ENCODE measurements at regions not wholly inside any gene's neighbourhood (a gene's known extent, or its start where the extent isn't known, plus 50 kb on each side); places are given as distances from the start of the nearest gene placed in this dataset.

DNA sequence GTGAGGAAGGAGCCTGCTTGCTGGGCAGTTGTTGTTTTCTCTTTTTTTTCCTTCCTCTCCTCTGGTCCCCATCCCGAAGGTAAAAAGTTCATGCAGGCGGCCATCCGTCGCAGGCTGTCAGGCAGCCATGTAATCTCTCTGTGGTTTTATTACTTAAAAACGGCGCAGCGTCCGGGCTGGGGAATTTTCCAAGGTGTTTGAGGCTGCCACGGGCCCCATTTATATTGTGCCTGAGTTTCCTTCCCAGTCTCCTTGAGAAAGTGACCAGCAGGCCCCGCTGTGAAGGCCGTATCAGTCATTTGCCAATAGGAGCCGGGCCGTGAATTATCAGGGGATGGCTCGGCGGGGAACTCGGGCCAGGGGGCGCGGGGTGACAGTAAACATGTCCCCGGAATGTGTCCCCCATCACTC, 289.7 kb downstream of the PBX3 start:
- H3K4me3 Mint-ChIP-seq (ENCODE audit: unreplicated experiment): no peak overlapping the region
- H3K27ac Mint-ChIP-seq (ENCODE audit: low read depth, unreplicated experiment): no peak overlapping the region
- intact Hi-C loops (cut with micrococcal nuclease): no loop called here
- peaks cover 50% of the 10 kb centered on the region for H3K27me3 Mint-ChIP-seq (ENCODE audit: insufficient read depth, unreplicated experiment)
- no peaks in the 10 kb centered on the region for H3K4me1 Mint-ChIP-seq (ENCODE audit: insufficient read depth, unreplicated experiment)
- no peak for DNase-seq (ENCODE audit: unreplicated experiment)
- TF ChIP-seq, protein P1, sequence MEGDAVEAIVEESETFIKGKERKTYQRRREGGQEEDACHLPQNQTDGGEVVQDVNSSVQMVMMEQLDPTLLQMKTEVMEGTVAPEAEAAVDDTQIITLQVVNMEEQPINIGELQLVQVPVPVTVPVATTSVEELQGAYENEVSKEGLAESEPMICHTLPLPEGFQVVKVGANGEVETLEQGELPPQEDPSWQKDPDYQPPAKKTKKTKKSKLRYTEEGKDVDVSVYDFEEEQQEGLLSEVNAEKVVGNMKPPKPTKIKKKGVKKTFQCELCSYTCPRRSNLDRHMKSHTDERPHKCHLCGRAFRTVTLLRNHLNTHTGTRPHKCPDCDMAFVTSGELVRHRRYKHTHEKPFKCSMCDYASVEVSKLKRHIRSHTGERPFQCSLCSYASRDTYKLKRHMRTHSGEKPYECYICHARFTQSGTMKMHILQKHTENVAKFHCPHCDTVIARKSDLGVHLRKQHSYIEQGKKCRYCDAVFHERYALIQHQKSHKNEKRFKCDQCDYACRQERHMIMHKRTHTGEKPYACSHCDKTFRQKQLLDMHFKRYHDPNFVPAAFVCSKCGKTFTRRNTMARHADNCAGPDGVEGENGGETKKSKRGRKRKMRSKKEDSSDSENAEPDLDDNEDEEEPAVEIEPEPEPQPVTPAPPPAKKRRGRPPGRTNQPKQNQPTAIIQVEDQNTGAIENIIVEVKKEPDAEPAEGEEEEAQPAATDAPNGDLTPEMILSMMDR (IDR thresholded peaks at IDR 0.05; ENCODE audit: unreplicated experiment): no peak
- no TSS peak for BruUV-seq (replicated peaks)
- ChIA-PET CTCF (interaction anchor here (0.7 kb wide), 1 partner anchor 617 kb away, joined by 3 read pairs; no protein-coding TSS in a partner anchor), POLR2A (no interaction called here)
- H3K36me3 Mint-ChIP-seq (ENCODE audit: insufficient read depth, unreplicated experiment): no peaks in the 10 kb centered on the region
- H3K9me3 Mint-ChIP-seq (ENCODE audit: unreplicated experiment): peaks cover 5% of the 10 kb centered on the region

DNA sequence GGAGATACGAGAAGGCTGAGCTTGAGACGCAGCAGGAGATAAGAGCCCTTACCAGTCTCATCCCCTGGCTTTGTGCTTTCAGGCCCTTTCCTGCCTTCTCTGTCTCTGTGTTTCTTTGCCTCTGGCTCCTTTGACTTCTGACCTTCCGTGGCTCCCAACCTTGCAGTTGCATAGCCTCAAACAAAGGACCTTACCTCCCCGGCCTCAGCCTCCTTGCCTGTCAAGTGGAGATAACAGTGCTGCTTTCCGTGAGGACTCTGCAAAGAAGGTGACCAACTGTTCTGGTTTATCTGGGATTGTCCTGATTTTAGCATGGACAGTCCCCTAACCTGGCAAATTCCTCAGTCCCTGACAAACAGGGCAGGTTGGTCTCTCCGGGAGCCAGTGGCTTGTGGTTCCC, 287.8 kb upstream of the MVB12B start:
- H3K27me3 Mint-ChIP-seq (ENCODE audit: insufficient read depth, unreplicated experiment): peaks cover 59% of the 10 kb centered on the region
- ChIA-PET CTCF (no interaction called here), POLR2A (no interaction called here)
- TF ChIP-seq, protein P1 (IDR thresholded peaks at IDR 0.05; ENCODE audit: unreplicated experiment): no peak
- H3K27ac Mint-ChIP-seq (ENCODE audit: low read depth, unreplicated experiment): no peak overlapping the region
- no TSS peak for BruUV-seq (replicated peaks)
- H3K36me3 Mint-ChIP-seq (ENCODE audit: insufficient read depth, unreplicated experiment): no peaks in the 10 kb centered on the region
- no peak overlapping the region for H3K4me3 Mint-ChIP-seq (ENCODE audit: unreplicated experiment)
- DNase-seq (ENCODE audit: unreplicated experiment): no peak
- intact Hi-C loops (cut with micrococcal nuclease): no loop called here
- no peaks in the 10 kb centered on the region for H3K4me1 Mint-ChIP-seq (ENCODE audit: insufficient read depth, unreplicated experiment)
- no peaks in the 10 kb centered on the region for H3K9me3 Mint-ChIP-seq (ENCODE audit: unreplicated experiment)

DNA sequence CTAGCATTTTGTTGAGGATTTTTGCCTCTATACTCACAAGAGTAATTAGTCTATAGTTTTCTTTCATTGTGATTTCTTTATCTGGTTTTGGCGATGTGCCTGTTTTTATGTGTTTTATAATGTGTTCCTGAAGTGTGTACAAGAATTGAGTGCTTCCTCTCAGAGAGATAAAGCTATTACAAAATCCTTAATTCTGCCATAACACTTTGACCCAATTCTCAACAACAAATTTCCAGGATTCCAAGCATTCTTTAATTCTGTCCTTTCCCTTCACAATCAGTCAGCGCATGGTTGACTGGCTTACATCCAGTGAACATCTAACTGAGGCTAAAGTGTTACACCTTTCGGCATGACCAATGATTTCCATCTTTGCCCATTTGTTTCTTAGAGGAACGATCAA, 282.9 kb upstream of the MVB12B start:
- no TSS peak for BruUV-seq (replicated peaks)
- peaks cover 56% of the 10 kb centered on the region for H3K27me3 Mint-ChIP-seq (ENCODE audit: insufficient read depth, unreplicated experiment)
- POLR2A ChIA-PET: no interaction called here

DNA sequence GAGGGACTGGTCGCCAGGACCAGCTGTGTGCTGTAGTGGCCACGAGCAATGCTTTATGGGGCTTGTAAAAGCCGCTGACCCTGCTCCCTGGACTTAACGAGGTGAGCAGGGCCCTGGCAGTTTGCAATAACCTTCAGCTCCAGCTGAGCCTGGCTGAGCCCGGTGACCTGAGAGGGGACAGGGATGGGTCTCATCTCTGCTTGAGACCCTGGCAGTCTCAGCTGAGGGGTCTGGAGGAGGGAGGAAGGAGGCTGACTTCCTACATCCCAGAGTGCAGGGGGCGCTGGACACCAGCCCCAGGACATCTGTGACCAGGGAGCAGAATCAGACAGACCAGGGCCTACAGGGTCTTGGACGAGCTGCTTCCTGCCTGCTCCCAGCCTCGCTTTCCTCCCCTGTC, 277.5 kb upstream of the MVB12B start:
- H3K36me3 Mint-ChIP-seq (ENCODE audit: insufficient read depth, unreplicated experiment): no peaks in the 10 kb centered on the region
- ChIA-PET CTCF (interaction anchor here (0.6 kb wide), 1 partner anchor 75 kb away, joined by 3 read pairs; no protein-coding TSS in a partner anchor), POLR2A (no interaction called here)
- intact Hi-C loops (cut with micrococcal nuclease): no loop called here
- TF ChIP-seq, protein P1 (IDR thresholded peaks at IDR 0.05; ENCODE audit: unreplicated experiment): no peak
- no peaks in the 10 kb centered on the region for H3K4me1 Mint-ChIP-seq (ENCODE audit: insufficient read depth, unreplicated experiment)
- peaks cover 36% of the 10 kb centered on the region for H3K27me3 Mint-ChIP-seq (ENCODE audit: insufficient read depth, unreplicated experiment)
- H3K9me3 Mint-ChIP-seq (ENCODE audit: unreplicated experiment): no peaks in the 10 kb centered on the region
- H3K4me3 Mint-ChIP-seq (ENCODE audit: unreplicated experiment): no peak overlapping the region
- BruUV-seq (replicated peaks): no TSS peak
- no peak for DNase-seq (ENCODE audit: unreplicated experiment)
- H3K27ac Mint-ChIP-seq (ENCODE audit: low read depth, unreplicated experiment): no peak overlapping the region

More for the DNA sequence above, 282.9 kb upstream of the MVB12B start:
- no peaks in the 10 kb centered on the region for H3K9me3 Mint-ChIP-seq (ENCODE audit: unreplicated experiment)
- DNase-seq (ENCODE audit: unreplicated experiment): no peak
- TF ChIP-seq, protein P1 (IDR thresholded peaks at IDR 0.05; ENCODE audit: unreplicated experiment): no peak
- no peak overlapping the region for H3K4me3 Mint-ChIP-seq (ENCODE audit: unreplicated experiment)
- intact Hi-C loops (cut with micrococcal nuclease): no loop called here
- no peaks in the 10 kb centered on the region for H3K4me1 Mint-ChIP-seq (ENCODE audit: insufficient read depth, unreplicated experiment)
- no peaks in the 10 kb centered on the region for H3K36me3 Mint-ChIP-seq (ENCODE audit: insufficient read depth, unreplicated experiment)
- H3K27ac Mint-ChIP-seq (ENCODE audit: low read depth, unreplicated experiment): no peak overlapping the region
- CTCF ChIA-PET: no interaction called here

All from MCF 10A (cell line).